GM18505 (cell line): ENCODE measurements at regions not wholly inside any gene's neighbourhood (a gene's known extent, or its start where the extent isn't known, plus 50 kb on each side); places are given as distances from the start of the nearest gene placed in this dataset.
"Not testable (repeated sequence)": the region's sequence is repeated elsewhere in the genome, so short reads cannot be mapped to it uniquely, and the experiment has no call there.

ENCODE experiments used
- ATAC-seq: cut with Tn5 transposase; IDR thresholded peaks from one replicate; pipeline ENCODE4 v1.9.1; 2021; ENCODE audit not compliant: unreplicated experiment
- POLR2A ChIP-seq: IDR thresholded peaks from 4 replicates; pipeline ENCODE4 v1.6.1; 2011; ENCODE audit warnings: borderline replicate concordance; ENCODE audit not compliant: insufficient read depth, insufficient read length; ENCODE audit errors: extremely low read depth

- ATAC-seq = no peak
- TF ChIP-seq POLR2A = no peak
These were observed 436.0 kb upstream of the CDH9 start for GRCh38 chr5:27474395-27474794.

DNA sequence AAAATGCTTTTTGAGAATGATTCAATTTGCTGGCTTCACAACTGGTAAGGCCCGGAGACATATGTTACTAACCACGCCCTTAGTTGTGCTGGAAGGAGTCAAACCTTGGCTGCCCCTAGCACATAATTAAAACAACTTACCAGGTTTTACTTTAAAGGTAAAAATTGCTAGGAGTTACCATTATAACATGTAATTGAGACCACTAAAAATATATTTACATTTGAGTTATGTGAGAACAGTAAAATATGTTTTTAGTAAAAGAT lies 435.6 kb upstream of the CDH9 start:
- no peak for ATAC-seq
- no peak for TF ChIP-seq POLR2A

DNA sequence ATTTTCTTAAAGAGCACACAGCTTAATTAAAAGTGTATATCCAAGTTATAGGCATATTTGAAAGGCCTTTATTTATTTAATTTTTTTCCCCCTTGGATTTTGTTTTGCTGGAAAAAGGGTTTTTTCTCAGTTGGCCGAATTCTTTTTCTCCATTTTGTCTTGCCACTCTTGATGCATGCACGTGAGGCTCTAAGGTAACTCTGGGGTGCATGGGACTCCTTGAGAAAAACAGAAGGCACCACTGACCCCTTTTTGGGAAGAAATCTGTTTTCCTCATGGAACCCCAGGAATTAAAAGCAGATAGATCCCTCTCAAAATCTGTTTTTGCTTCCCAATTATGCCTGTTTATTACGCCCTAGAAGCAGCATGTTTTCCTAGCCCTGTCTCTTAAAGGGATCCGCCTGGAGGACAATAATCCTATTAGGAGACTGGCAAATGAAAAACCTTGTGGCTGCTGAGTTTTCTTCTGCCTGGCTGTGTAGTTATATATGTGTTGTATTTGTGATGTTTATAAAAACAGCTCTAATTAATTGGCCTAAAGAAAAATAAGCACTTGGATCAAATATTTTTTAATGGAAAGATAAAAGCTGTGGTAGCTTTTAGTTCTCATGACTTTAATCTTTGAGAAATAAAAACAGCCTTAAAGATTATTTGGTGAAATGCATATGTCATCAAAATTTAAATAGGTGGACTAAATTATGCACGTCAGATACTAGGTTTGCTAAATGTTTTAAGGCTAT lies 435.1 kb upstream of the CDH9 start:
- ATAC-seq = no peak
- TF ChIP-seq POLR2A = no peak

- no peak for TF ChIP-seq POLR2A
- ATAC-seq = no peak
These were observed 434.5 kb upstream of the CDH9 start for GRCh38 chr5:27472871-27473270.

- no peak for TF ChIP-seq POLR2A
- ATAC-seq = peak; percentile 95
These were observed 433.8 kb upstream of the CDH9 start for GRCh38 chr5:27472000-27472763.

DNA sequence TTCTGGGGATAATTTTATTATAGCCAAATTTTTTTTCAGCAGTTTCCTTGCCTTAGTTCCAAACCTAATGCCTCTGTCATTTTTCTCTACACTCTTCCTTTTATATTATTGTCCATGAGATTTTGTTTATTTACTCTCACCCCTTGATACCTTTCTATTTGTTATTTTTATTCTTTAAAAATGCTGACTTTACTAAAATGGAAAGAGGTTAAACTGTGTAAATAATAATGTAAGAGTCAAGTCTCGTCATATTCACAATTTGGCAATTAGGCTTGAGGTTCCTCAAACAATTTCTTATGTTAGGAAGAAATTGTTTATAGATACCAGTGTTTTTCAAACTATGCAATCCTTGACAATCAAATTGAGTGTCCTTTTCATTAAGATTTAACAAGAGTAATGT lies 428.6 kb upstream of the CDH9 start:
- no peak for ATAC-seq
- no peak for TF ChIP-seq POLR2A

DNA sequence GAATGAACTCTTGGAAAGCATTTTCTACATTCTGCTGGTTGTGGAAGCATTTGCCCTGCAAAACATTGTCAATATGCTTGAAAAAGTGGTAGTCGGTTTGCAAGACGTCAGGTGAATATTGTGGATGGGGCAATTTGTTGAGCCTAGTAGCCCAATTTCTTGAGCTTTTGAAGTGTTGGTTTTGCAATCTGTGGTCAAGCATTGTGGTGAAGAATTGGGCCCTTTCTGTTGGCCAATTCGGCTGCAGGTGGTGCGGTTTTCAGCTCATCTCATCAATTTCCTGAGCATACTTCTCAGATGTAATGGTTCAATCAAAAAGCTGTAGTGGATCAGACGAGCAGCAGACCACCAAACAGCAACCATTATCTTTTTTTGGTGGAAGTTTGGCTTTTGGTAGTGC lies 426.8 kb upstream of the CDH9 start:
- no peak for ATAC-seq
- TF ChIP-seq POLR2A = no peak

GRCh38 chr5:27463446-27464149 lies 425.2 kb upstream of the CDH9 start:
- TF ChIP-seq POLR2A = no peak
- ATAC-seq = no peak

- no peak for ATAC-seq
- no peak for TF ChIP-seq POLR2A
These were observed 424.6 kb upstream of the CDH9 start for GRCh38 chr5:27462936-27463335.

DNA sequence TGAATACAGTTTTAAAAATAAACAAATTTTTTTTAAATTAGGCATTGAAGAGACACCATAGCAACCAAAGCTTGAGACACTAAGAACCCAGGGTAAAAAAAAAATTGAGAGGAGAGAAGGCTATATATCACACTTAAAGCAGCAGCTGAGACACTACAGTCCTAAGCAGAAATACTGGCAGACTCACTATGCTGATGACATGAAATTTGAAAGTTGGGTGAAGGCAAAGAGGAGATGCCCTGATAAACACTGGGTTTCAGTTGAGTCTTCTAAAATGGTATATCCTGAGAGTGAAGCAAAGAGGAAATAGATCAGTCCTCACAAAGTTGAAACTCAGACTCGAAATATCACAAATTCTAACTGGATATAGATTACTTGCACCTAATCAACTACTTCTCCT lies 419.9 kb upstream of the CDH9 start:
- no peak for TF ChIP-seq POLR2A
- ATAC-seq = no peak

DNA sequence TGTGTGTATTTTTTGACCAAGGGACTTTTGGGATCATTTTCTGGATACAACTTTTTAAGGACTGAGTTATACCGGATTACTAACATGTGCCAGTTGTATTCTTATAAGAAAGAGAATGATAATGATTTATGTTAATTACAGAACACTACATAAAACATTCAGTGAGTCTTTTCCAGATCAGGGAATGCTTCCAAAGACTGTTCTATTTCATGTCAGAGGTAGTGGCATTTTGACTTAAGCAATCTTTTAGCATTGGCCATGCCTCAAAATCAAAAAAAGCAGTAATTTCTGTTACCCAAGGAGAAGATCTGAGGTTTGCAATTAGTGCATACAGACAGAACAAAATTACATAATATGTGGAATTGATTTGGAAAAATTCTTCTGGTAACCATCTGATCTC lies 413.0 kb upstream of the CDH9 start:
- TF ChIP-seq POLR2A = no peak
- ATAC-seq = no peak

- no peak for ATAC-seq
- no peak for TF ChIP-seq POLR2A
These were observed 412.2 kb upstream of the CDH9 start for GRCh38 chr5:27450607-27451006.

- ATAC-seq = not testable (repeated sequence)
These were observed 401.0 kb upstream of the CDH9 start for GRCh38 chr5:27439383-27439782.

GRCh38 chr5:27437594-27438200 lies 399.3 kb upstream of the CDH9 start:
- ATAC-seq = no peak
- no peak for TF ChIP-seq POLR2A
